Fibroblast of peridontal ligament (primary cell): ENCODE measurements at regions not wholly inside any gene's neighbourhood (a gene's known extent, or its start where the extent isn't known, plus 50 kb on each side); places are given as distances from the start of the nearest gene placed in this dataset.

Source experiments
- DNase-seq: peaks from one replicate; pipeline ENCODE4 v3.0.0-alpha.2; 2010; ENCODE audit errors: extremely low read depth

GRCh38 chr20:24376311-24377099 is 92.9 kb upstream of the SYNDIG1 start:
- DNase-seq = peak; percentile 10

- no peak for DNase-seq
These were observed 96.1 kb upstream of the SYNDIG1 start for GRCh38 chr20:24373372-24373771.

- DNase-seq = no peak
These were observed 98.3 kb upstream of the SYNDIG1 start for GRCh38 chr20:24370911-24371695.

GRCh38 chr20:24370249-24370648 is 99.2 kb upstream of the SYNDIG1 start:
- DNase-seq = no peak

- DNase-seq = no peak
These were observed 101.2 kb upstream of the SYNDIG1 start for GRCh38 chr20:24368253-24368652.

GRCh38 chr20:24366336-24367004 is 103.0 kb upstream of the SYNDIG1 start:
- no peak for DNase-seq

- DNase-seq = no peak
These were observed 103.8 kb upstream of the SYNDIG1 start for GRCh38 chr20:24365670-24366069.

GRCh38 chr20:24364482-24364881 is 104.9 kb upstream of the SYNDIG1 start:
- no peak for DNase-seq

- DNase-seq = no peak
These were observed 106.4 kb upstream of the SYNDIG1 start for GRCh38 chr20:24363031-24363430.

- DNase-seq = no peak
These were observed 107.3 kb upstream of the SYNDIG1 start for GRCh38 chr20:24362080-24362479.

GRCh38 chr20:24361541-24361940 is 107.9 kb upstream of the SYNDIG1 start:
- no peak for DNase-seq

- DNase-seq = no peak
These were observed 108.9 kb upstream of the SYNDIG1 start for GRCh38 chr20:24360531-24360930.

GRCh38 chr20:24359321-24360027 is 110.0 kb upstream of the SYNDIG1 start:
- no peak for DNase-seq

- no peak for DNase-seq
These were observed 111.5 kb upstream of the SYNDIG1 start for GRCh38 chr20:24357931-24358330.

- no peak for DNase-seq
These were observed 112.3 kb upstream of the SYNDIG1 start for GRCh38 chr20:24357177-24357576.

GRCh38 chr20:24353135-24353690 is 116.2 kb upstream of the SYNDIG1 start:
- DNase-seq = no peak

GRCh38 chr20:24350923-24351368 is 118.5 kb upstream of the SYNDIG1 start:
- no peak for DNase-seq

- no peak for DNase-seq
These were observed 127.6 kb upstream of the SYNDIG1 start for GRCh38 chr20:24341781-24342180.

- DNase-seq = no peak
These were observed 128.5 kb upstream of the SYNDIG1 start for GRCh38 chr20:24340933-24341332.

GRCh38 chr20:24339210-24339641 is 130.2 kb upstream of the SYNDIG1 start:
- DNase-seq = no peak

- no peak for DNase-seq
These were observed 131.9 kb upstream of the SYNDIG1 start for GRCh38 chr20:24337551-24337950.
